ENCODE measurements at regions not wholly inside any gene's neighbourhood (a gene's known extent, or its start where the extent isn't known, plus 50 kb on each side); places are given as distances from the start of the nearest gene placed in this dataset.
"Not testable (repeated sequence)": the region's sequence is repeated elsewhere in the genome, so short reads cannot be mapped to it uniquely, and the experiment has no call there.

GRCh38 chr5:87212183-87212582, 55.5 kb upstream of the RASA1 start:
- DNase-seq: not testable (repeated sequence)

- DNase-seq: not testable (repeated sequence)
These were observed 50.2 kb upstream of the RASA1 start for GRCh38 chr5:87217480-87217879.
